SK-MEL-5 (cell line): ENCODE measurements at regions not wholly inside any gene's neighbourhood (a gene's known extent, or its start where the extent isn't known, plus 50 kb on each side); places are given as distances from the start of the nearest gene placed in this dataset.

Experiments used
- DNase-seq: peaks from one replicate; pipeline ENCODE4 v3.0.0-alpha.2; 2016; ENCODE audit warnings: low read depth, low spot score
- in situ Hi-C: cut with HindIII; loops from 2 replicates; pipeline ENCODE4 v1.10.0; 2016; ENCODE audit warnings: low sequenced_read_pairs, high pct_unique_total_duplicates, low pct_unique_long_range_greater_than_20kb

- in situ Hi-C loops = no loop called here
- DNase-seq = no peak
Observed at GRCh38 chr4:134471569-134471968, 270.0 kb upstream of the PABPC4L start.

DNA sequence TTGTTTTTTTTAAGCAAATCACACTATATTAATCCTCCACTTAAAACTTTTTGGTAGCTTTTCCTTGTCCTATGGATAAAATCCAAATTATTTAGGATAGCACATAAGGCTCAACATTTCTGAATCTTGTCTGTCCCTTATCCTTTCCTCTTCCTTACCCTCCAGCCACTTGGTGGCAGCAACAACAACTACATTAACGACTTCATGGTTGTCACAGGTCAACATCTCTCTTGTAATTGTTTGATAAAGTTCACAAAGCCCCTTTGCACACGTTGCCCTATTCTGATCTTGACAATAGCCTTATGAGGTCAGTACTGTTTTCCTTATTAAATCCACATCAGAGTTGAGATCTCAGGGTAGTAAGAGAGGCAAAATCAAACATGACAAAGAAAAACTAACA, 269.0 kb upstream of the PABPC4L start:
- in situ Hi-C loops = no loop called here
- peak; percentile 66 for DNase-seq

- in situ Hi-C loops = no loop called here
- DNase-seq = peak; percentile 38
Observed at GRCh38 chr4:134465417-134465816, 263.8 kb upstream of the PABPC4L start.

DNA sequence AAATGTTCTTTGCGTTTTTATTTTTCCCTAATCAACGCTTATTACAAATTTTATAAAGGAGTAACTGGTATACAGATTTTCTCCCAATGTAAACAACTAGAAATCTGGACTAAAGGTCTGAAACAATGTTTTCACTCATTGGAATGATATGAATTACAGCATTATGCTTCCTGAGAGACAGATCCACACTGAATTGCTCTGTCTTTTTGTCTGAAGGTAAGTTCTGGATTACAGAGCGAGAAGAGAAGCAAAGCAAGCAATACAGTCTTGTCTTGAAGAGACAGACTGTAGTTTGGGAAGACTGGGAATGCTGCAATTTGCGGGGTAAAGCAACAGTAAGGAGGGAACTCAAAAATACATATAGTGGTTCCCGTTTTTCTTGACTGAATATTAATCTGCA, 262.2 kb upstream of the PABPC4L start:
- in situ Hi-C loops = no loop called here
- peak; percentile 55 for DNase-seq

DNA sequence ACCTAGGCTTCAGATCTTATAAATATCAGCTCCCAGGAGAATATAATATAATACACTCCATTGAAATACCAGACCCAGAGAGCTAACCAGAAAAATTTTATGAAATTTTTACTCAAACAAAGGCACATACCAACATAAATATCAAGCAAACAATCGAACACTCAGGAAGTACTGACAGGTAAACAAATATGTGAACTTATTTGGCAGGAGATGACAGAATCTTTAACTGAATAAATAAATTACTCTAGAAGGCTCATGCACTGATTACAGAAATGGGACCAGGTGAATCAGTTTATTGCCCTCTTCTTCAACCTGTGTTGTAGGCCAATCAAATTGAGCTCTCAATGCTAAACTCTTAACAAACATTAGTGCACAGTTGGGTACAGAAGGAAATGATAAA, 225.2 kb upstream of the PABPC4L start:
- in situ Hi-C loops = no loop called here
- no peak for DNase-seq

DNA sequence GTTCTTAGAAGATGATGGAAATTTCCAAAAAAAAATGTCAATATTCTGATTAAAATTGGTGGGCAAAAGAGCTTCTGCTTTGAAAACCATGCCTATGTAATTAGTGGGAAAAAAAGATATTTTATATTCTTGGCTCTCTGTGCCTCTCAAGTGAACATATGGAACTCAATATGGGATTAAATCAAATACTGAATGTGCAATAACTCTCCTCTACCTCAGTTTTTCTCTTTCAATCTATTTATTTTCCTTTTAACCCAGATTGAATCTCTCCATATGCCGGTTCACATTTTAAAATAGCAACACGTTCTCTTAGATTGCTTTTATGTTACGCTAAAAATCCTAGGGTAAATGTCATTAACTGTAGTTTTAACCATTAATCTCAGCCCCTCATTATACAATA, 224.2 kb upstream of the PABPC4L start:
- in situ Hi-C loops = no loop called here

GRCh38 chr4:134422776-134423175, 221.2 kb upstream of the PABPC4L start:
- in situ Hi-C loops = no loop called here
- no peak for DNase-seq

More for the DNA sequence above, 224.2 kb upstream of the PABPC4L start:
- DNase-seq = no peak

DNA sequence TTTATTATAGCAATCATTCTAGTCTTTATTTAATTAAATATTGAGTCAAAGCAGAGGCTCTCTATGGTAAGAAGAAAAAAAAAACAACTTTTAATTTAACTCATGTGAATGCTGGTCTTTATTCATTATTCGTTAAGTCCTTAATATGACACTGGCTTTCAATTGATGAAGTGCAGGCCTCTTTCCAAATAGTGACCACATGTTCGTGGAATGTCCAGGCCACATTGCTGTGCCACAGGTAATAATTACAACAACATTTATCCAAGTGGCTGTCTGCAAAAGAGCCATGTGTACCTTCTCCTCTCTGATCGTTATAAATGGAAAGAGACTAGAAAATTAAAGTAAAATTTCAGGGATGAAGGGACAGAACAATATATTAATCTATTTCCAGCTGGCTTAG, 220.1 kb upstream of the PABPC4L start:
- in situ Hi-C loops = no loop called here
- DNase-seq = no peak

DNA sequence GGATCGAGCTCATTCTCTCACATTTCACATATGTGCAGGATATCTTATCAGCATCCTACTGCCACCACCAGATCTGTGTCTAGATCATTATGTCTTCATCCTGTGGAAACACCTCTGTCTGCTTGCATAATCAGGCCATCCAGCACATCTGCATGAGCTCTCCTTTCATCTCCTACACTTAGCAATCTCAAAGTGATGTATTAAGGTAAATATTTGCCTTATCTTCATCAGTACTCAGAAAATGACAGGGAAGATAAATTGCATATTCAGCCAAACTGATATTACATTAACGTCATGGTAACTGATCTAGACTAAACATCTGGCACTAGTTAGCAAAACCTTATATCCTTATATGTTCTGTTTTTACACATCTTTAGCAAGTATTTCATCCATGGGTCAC, 207.3 kb upstream of the PABPC4L start:
- in situ Hi-C loops = no loop called here
- DNase-seq = no peak

GRCh38 chr4:134401798-134402197, 200.2 kb upstream of the PABPC4L start:
- in situ Hi-C loops = no loop called here
- no peak for DNase-seq

DNA sequence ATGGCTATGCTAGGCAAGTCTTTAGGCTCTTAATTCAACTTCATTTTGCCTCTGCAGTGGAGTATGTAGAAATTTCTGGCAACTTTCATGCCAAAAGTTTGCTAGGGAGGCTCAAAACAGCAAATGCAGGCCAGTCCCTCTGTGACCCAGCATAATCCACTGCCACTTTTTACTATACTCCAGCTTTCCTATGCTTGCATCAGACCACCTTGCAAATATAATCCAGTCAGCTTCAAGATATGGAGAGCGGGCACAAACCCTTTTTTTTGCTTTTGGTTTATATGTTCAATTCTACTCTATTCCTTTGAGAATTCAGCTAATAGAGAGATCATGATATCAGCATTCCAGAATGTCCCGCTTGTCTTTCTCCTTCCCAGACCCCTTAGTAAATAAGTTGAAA, 192.0 kb upstream of the PABPC4L start:
- DNase-seq = no peak
- in situ Hi-C loops = no loop called here

GRCh38 chr4:134390319-134390718, 188.7 kb upstream of the PABPC4L start:
- in situ Hi-C loops = no loop called here
- DNase-seq = no peak

- in situ Hi-C loops = no loop called here
- no peak for DNase-seq
Observed at GRCh38 chr4:134388351-134388750, 186.8 kb upstream of the PABPC4L start.

DNA sequence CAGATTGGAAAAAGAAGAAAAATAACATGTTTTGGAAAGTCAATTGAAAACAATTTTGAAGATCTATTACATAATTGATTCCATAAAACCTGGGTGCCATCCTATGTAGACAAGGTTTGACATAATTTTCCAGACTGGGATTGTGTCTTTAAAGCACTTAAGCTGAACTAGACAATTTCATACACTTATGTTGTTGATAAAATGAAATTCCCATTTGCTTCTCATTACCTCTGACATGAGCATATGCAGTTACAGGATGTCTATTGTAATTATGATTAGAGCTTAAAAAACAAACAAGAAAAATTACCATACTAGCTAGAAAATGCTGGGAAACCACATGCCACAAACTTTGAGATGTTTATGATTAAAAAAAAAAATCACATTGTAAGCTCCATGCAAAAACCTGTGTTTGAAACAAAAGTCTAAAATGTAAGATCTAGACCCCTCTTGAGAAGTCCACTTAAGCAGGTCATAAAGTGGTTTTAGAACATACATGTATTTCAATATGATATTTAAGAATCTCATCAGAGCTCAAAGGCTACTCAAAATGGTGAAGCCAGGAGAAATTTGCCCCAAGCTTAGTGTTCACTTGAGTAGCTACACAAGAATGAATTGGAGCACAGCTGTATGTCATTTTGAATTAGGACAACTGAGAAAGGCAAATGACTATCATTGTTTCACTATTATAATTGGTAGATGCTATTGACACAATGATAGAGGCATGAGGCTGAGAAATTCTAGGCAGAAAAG, 181.1 kb upstream of the PABPC4L start:
- in situ Hi-C loops = no loop called here
- DNase-seq = no peak

DNA sequence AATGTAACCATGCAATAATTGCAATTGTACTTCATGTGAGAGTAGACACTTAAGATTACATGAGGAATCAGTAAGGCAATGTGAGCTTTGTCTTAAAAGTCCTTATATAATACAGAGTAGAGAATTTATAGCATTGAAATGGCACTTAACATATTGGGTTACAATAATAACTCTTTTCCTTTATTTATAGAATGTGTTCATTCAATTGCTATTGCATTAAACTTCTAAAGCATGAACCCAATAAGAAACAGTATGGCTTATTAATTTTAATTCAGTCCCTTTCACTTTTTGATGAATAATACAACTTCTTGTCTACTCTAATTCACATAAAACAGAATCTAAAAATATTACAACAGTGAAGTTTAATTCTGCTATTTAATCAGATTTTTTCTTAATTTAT, 174.2 kb upstream of the PABPC4L start:
- no peak for DNase-seq
- in situ Hi-C loops = no loop called here

GRCh38 chr4:134365852-134366251, 164.3 kb upstream of the PABPC4L start:
- DNase-seq = no peak
- in situ Hi-C loops = no loop called here

DNA sequence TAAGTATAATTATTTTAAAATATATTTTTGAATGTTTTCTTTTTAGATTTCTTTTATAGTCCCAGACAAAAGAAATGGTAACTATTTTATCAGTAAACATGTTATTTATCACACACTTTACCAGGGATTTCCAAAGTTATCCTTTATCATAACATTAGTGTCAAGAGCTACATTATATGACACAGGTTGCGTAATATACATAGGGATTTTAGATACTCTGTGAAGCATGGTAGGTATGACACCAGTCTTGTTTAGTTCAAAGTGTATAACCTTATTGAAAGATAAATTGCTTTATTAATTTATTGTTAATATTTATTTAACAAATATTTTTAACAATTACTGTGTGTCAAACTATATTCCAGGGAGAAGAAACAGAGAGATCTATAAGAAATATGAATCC, 163.3 kb upstream of the PABPC4L start:
- no peak for DNase-seq
- in situ Hi-C loops = no loop called here

GRCh38 chr4:134345244-134345643, 143.7 kb upstream of the PABPC4L start:
- in situ Hi-C loops = no loop called here
- DNase-seq = no peak

- DNase-seq = no peak
- in situ Hi-C loops = no loop called here
Observed at GRCh38 chr4:134343656-134344055, 142.1 kb upstream of the PABPC4L start.

- no peak for DNase-seq
- in situ Hi-C loops = no loop called here
Observed at GRCh38 chr4:134343081-134343480, 141.5 kb upstream of the PABPC4L start.
